ENCODE measurements at regions not wholly inside any gene's neighbourhood (a gene's known extent, or its start where the extent isn't known, plus 50 kb on each side); places are given as distances from the start of the nearest gene placed in this dataset.

- intact Hi-C loops (cut with micrococcal nuclease): no loop called here
- H3K9me1 ChIP-seq (replicated peaks; ENCODE audit: control insufficient read depth, extremely low read depth, insufficient read depth, low read length): no peaks in the 10 kb centered on the region
- H3K4me1 ChIP-seq (ENCODE audit: control insufficient read depth, extremely low read depth, insufficient read depth, low read length): no peaks in the 10 kb centered on the region
- CTCF ChIA-PET: no interaction called here
- no TSS peak for BruUV-seq (replicated peaks)
- no peak overlapping the region for H3K4me3 ChIP-seq (replicated peaks in 1 of 3; ENCODE audit: insufficient read depth in 1 of 3, low read depth in 1 of 3, low read length in 3 of 3)
- no peaks in the 10 kb centered on the region for H3K9me3 ChIP-seq (replicated peaks; ENCODE audit: control insufficient read depth, insufficient read depth, low read length)
- no peak for DNase-seq (ENCODE audit: low read depth, low spot score)
- FAIRE-seq: no peak
- H3K4me2 ChIP-seq (ENCODE audit: insufficient read depth, low read length): no peak overlapping the region
- no peak overlapping the region for H3K9ac ChIP-seq (replicated peaks; ENCODE audit: extremely low read depth, insufficient read depth, low read length)
- H3K27me3 ChIP-seq (ENCODE audit: control insufficient read depth in 2 of 2, insufficient read depth in 2 of 2, low read length in 2 of 2): no peaks in the 10 kb centered on the region
- H2AFZ ChIP-seq (ENCODE audit: low read depth, low read length): no peak overlapping the region
- TF ChIP-seq CTCF (IDR thresholded peaks at IDR 0.05; ENCODE audit: extremely low read depth in 1 of 2, insufficient read depth in 1 of 2, low read depth in 1 of 2, low read length in 2 of 2) (no peak), MAX (IDR thresholded peaks at IDR 0.05; ENCODE audit: insufficient read depth, insufficient read length) (no peak), FOS (IDR thresholded peaks at IDR 0.05; ENCODE audit: borderline replicate concordance, insufficient read depth, low read length) (no peak), POLR2A (IDR thresholded peaks at IDR 0.05; ENCODE audit: low read depth, low read length) (no peak), GATA2 (IDR thresholded peaks at IDR 0.05; ENCODE audit: insufficient read depth, insufficient read length, low read depth, low read length) (no peak), EZH2 (IDR thresholded peaks at IDR 0.05; ENCODE audit: borderline replicate concordance, low read depth, low read length, severe bottlenecking) (no peak), POLR2AphosphoS5 (IDR thresholded peaks at IDR 0.05; ENCODE audit: insufficient read depth, low read depth, low read length) (no peak), JUN (IDR thresholded peaks at IDR 0.05; ENCODE audit: borderline replicate concordance, insufficient read depth, insufficient read length, low read depth) (no peak), MYC (IDR thresholded peaks at IDR 0.05; ENCODE audit: low read depth, low read length) (no peak)
- POLR2A ChIA-PET: no interaction called here
- no peaks in the 10 kb centered on the region for H3K36me3 ChIP-seq (ENCODE audit: control insufficient read depth in 2 of 2, extremely low read depth in 1 of 2, insufficient read depth in 2 of 2, low read length in 2 of 2)
- no peaks in the 10 kb centered on the region for H3K79me2 ChIP-seq (ENCODE audit: control insufficient read depth, insufficient read depth, low read length)
- H4K20me1 ChIP-seq (replicated peaks; ENCODE audit: control insufficient read depth, extremely low read depth, insufficient read depth, low read length): no peaks in the 10 kb centered on the region
- no peak overlapping the region for H3K27ac ChIP-seq (ENCODE audit: insufficient read depth, low read depth, low read length)
- dilution Hi-C loops (cut with MboI; ENCODE audit: extremely low pct_ligation_motif_present, low sequenced_read_pairs): no loop called here
Observed at GRCh38 chr5:162990063-162990462, 447.3 kb upstream of the CCNG1 start.

Measured in endothelial cell of umbilical vein (primary cell).